GM06990 (cell line): ENCODE measurements at regions not wholly inside any gene's neighbourhood (a gene's known extent, or its start where the extent isn't known, plus 50 kb on each side); places are given as distances from the start of the nearest gene placed in this dataset.

Source experiments
- DNase-seq: peaks from one replicate; pipeline ENCODE4 v3.0.0-alpha.2; 2011; ENCODE audit not compliant: insufficient read length; ENCODE audit errors: extremely low read depth
- H3K27me3 ChIP-seq: replicated peaks from 2 replicates; pipeline ENCODE4 v1.6.0; 2011; ENCODE audit warnings: low read length; ENCODE audit not compliant: control insufficient read depth, insufficient read depth
- H3K36me3 ChIP-seq: 2 replicates; pipeline ENCODE4 v1.5.1; 2011; ENCODE audit warnings: low read length; ENCODE audit not compliant: control insufficient read depth, insufficient read depth
- H3K4me3 ChIP-seq: replicated peaks from 2 replicates; pipeline ENCODE4 v1.5.1; 2011; ENCODE audit warnings: low read depth, mild to moderate bottlenecking, control low read depth, low read length
- CTCF ChIP-seq: IDR thresholded peaks from 2 replicates; pipeline ENCODE4 v1.5.1; 2011; ENCODE audit warnings: low read length, control low read depth, mild to moderate bottlenecking, inconsistent platforms; ENCODE audit not compliant: insufficient read depth, poor library complexity, severe bottlenecking

GRCh38 chr2:14815201-14815600 is 182.7 kb downstream of the LRATD1 start:
- no peaks in the 10 kb centered on the region for H3K36me3 ChIP-seq
- no peaks in the 10 kb centered on the region for H3K27me3 ChIP-seq
- no peak for TF ChIP-seq CTCF
- no peak overlapping the region for H3K4me3 ChIP-seq
- no peak for DNase-seq

- TF ChIP-seq CTCF = no peak
- Histone ChIP-seq H3K27me3 (no peaks in the 10 kb centered on the region), H3K36me3 (no peaks in the 10 kb centered on the region), H3K4me3 (no peak overlapping the region)
- DNase-seq = no peak
Observed at GRCh38 chr2:14816069-14817060, 183.8 kb downstream of the LRATD1 start.

GRCh38 chr2:14817848-14818247 is 185.3 kb downstream of the LRATD1 start:
- no peaks in the 10 kb centered on the region for H3K27me3 ChIP-seq
- TF ChIP-seq CTCF = no peak
- no peaks in the 10 kb centered on the region for H3K36me3 ChIP-seq
- H3K4me3 ChIP-seq = no peak overlapping the region
- DNase-seq = no peak

GRCh38 chr2:14826518-14826917 is 194.0 kb downstream of the LRATD1 start:
- Histone ChIP-seq H3K27me3 (no peaks in the 10 kb centered on the region), H3K36me3 (no peaks in the 10 kb centered on the region), H3K4me3 (no peak overlapping the region)
- TF ChIP-seq CTCF = no peak
- DNase-seq = no peak

GRCh38 chr2:14827226-14828023 is 194.9 kb downstream of the LRATD1 start:
- no peak for TF ChIP-seq CTCF
- H3K4me3 ChIP-seq = no peak overlapping the region
- no peak for DNase-seq
- H3K27me3 ChIP-seq = no peaks in the 10 kb centered on the region
- no peaks in the 10 kb centered on the region for H3K36me3 ChIP-seq
